Heart right ventricle (tissue), 16 donors: ENCODE measurements at regions not wholly inside any gene's neighbourhood (a gene's known extent, or its start where the extent isn't known, plus 50 kb on each side); places are given as distances from the start of the nearest gene placed in this dataset.

Experiments used
- ATAC-seq, 8 donors: fragments of 200-7000 bp; cut with Tn5 transposase; one replicate each; pipeline ENCODE4 v1.9.1; 2020; ENCODE audit warnings: mild to moderate bottlenecking in 8 of 8, moderate library complexity in 8 of 8, moderate number of reproducible peaks in 1 of 8
- DNase-seq, 2 donors: peaks; one replicate each; pipeline ENCODE4 v3.0.0-alpha.2; 2020
- H3K27ac ChIP-seq, 10 donors: fragments of 200-600 bp; sonication (generic) in 2 of 10; one replicate each; pipeline versions ENCODE4 v1.5.0 to v1.8.0; 2020 to 2022; ENCODE audit warnings: mild to moderate bottlenecking in 3 of 10
- H3K27me3 ChIP-seq, 7 donors: fragments of 200-600 bp; one replicate each; pipeline ENCODE4 v1.8.0; 2021 to 2022; ENCODE audit warnings: mild to moderate bottlenecking in 2 of 7
- H3K36me3 ChIP-seq, 9 donors: fragments of 200-600 bp; sonication (generic) in 1 of 9; one replicate each; pipeline versions ENCODE4 v1.5.0 to v1.8.0; 2020 to 2022; ENCODE audit warnings: mild to moderate bottlenecking in 2 of 9
- H3K4me1 ChIP-seq, 9 donors: fragments of 200-600 bp; sonication (generic) in 1 of 9; one replicate each; pipeline versions ENCODE4 v1.5.0 to v1.8.0; 2020 to 2022; ENCODE audit warnings: mild to moderate bottlenecking in 4 of 9
- H3K4me3 ChIP-seq, 10 donors: fragments of 200-600 bp; sonication (generic) in 2 of 10; one replicate each; pipeline versions ENCODE4 v1.5.0 to v1.8.0; 2020 to 2022; ENCODE audit warnings: mild to moderate bottlenecking in 7 of 10, moderate library complexity in 2 of 10
- H3K9me3 ChIP-seq, 11 donors: fragments of 200-600 bp in 10 of 11; sonication (generic) in 2 of 11; one replicate each; pipeline versions ENCODE4 v1.5.0 to v1.8.0; 2013 to 2022; ENCODE audit warnings: mild to moderate bottlenecking in 2 of 11, control low read depth in 1 of 11, moderate library complexity in 1 of 11
- WGBS, 2 donors: extraction: QIAGEN DNeasy Blood & Tissue Kit; methylation state at CpG; one replicate each; pipeline ENCODE4 v1.1.7; 2013; ENCODE audit warnings: inconsistent platforms in 1 of 2; 5-methylcytosine and 5-hydroxymethylcytosine counted together
- intact Hi-C, 10 donors: fragments of 100-400 bp; cut with DNase I; formaldehyde crosslinking; loops; one replicate each; pipeline versions ENCODE4 v1.11.1 to v1.14.2; 2022
- TF ChIP-seq, protein P1 (sequence below), 9 donors: fragments of 200-600 bp; sonication (generic) in 2 of 9; IDR thresholded peaks; one replicate each; pipeline versions ENCODE4 v1.5.0 to v1.8.0; 2021 to 2022; ENCODE audit warnings: antibody characterized with exemption in 9 of 9, mild to moderate bottlenecking in 5 of 9, moderate library complexity in 1 of 9
- donor health status: Arrhythmogenic right ventricular cardiomyopathy.
- donor health status: ischemic (EF 13 %, LVEDD 7.1; RV severe dilation, severe dysfunction).
- donor health status: healthy with polysubstance abuse.
- donor health status: DM: no; HTN: yes; CAD: no.
- donor health status: DM: no; HTN: no; CAD: no.
- donor health status: ischemic (EF 25% LVEDD 6.9; RV normal size, moderate dysfunction).
- donor health status: ischemic (EF 25% LVEDD 5.7; RV mildly dilated, moderate dysfunction).
- donor health status: healthy.
- donor health status: DM: yes; HTN: yes; CAD: no.
- donor health status: Ischemic cardiomyopathy.
- donor health status: ischemic (EF 35%, LVEDD 5.7; RV mildly dilated, moderate dysfunction).
- donor health status: nonischemic (EF 11% LVEDD 7.7; RV severe dilation, severe dysfunction).
- donor health status: DM: yes; HTN: yes; CAD: no.
- donor health status: PGD.
- donor health status: ischemic (EF 29% LVEDD 5.4; RV normal size, mild dysfunction).
- donor health status: nonischemic (EF 23%, LVEDD 6.1; RV moderate dilation, normal function).

DNA sequence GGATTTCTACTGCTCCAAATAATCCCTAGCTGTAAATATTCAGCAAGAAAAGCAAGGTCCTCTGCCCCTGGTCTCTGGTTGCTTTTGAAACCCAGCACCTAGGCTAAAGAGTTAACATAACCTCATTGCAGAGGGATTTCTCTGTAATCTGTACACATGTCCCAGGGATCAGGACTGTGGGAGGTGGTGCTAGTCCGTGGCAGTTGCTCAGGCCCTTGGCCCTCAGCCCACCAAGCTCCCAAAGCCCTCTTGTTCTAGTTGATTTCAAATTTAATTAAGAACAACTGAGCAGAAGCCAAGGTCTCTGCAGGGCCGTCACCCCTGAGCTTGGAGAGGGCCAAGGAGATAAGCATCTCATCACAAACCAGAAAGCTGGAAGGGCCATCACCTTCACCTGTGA lies 181.1 kb downstream of the SOX9 start:
- WGBS, 2 donors = 35 to 48% methylated on average over 2 of the region's 2 CpGs
- H3K27ac ChIP-seq = no peak overlapping the region
- no peaks in the 10 kb centered on the region for H3K36me3 ChIP-seq
- intact Hi-C loops = no loop called here
- ATAC-seq (peak in 2 of 8 donors; percentile 27 to 40), DNase-seq (peak in 1 of 2 donors; percentile 40)
- H3K4me3 ChIP-seq = no peak overlapping the region
- peaks cover 0 to 23% (median 12%) of the 10 kb centered on the region in 7 donors for H3K27me3 ChIP-seq
- peaks cover 0 to 16% (median 0%) of the 10 kb centered on the region in 9 donors for H3K4me1 ChIP-seq
- no peaks in the 10 kb centered on the region for H3K9me3 ChIP-seq
- TF ChIP-seq, protein P1, sequence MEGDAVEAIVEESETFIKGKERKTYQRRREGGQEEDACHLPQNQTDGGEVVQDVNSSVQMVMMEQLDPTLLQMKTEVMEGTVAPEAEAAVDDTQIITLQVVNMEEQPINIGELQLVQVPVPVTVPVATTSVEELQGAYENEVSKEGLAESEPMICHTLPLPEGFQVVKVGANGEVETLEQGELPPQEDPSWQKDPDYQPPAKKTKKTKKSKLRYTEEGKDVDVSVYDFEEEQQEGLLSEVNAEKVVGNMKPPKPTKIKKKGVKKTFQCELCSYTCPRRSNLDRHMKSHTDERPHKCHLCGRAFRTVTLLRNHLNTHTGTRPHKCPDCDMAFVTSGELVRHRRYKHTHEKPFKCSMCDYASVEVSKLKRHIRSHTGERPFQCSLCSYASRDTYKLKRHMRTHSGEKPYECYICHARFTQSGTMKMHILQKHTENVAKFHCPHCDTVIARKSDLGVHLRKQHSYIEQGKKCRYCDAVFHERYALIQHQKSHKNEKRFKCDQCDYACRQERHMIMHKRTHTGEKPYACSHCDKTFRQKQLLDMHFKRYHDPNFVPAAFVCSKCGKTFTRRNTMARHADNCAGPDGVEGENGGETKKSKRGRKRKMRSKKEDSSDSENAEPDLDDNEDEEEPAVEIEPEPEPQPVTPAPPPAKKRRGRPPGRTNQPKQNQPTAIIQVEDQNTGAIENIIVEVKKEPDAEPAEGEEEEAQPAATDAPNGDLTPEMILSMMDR (IDR thresholded peaks at IDR 0.05) = no peak

DNA sequence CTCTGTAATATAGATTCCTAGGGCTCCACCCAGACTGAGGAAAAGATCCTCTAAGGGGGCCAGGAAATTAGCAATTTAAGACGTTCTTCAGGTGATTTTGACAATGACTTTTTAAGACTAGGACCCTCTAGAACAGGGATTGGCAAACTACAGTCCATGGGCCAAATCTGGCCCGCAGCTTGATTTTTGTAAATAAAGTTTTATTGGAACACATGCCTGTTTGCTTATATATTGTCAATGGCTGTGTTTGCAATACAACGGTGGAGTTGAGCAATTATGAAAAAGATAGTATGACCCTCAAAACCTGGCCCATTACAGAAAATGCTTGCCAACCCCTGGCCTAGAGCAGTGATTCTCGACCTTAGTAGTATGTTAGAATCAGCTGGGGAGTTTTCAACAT lies 181.9 kb downstream of the SOX9 start:
- intact Hi-C loops = no loop called here
- Histone ChIP-seq H3K4me3 (no peak overlapping the region), H3K36me3 (no peaks in the 10 kb centered on the region), H3K9me3 (no peaks in the 10 kb centered on the region), H3K4me1 (peaks cover 0 to 8% (median 0%) of the 10 kb centered on the region in 9 donors), H3K27ac (no peak overlapping the region), H3K27me3 (peaks cover 0 to 21% (median 20%) of the 10 kb centered on the region in 7 donors)
- no peak for DNase-seq
- TF ChIP-seq, protein P1 (IDR thresholded peaks at IDR 0.05) = no peak
- WGBS, 2 donors = 79 to 85% methylated on average over 4 of the region's 4 CpGs
- no peak for ATAC-seq

DNA sequence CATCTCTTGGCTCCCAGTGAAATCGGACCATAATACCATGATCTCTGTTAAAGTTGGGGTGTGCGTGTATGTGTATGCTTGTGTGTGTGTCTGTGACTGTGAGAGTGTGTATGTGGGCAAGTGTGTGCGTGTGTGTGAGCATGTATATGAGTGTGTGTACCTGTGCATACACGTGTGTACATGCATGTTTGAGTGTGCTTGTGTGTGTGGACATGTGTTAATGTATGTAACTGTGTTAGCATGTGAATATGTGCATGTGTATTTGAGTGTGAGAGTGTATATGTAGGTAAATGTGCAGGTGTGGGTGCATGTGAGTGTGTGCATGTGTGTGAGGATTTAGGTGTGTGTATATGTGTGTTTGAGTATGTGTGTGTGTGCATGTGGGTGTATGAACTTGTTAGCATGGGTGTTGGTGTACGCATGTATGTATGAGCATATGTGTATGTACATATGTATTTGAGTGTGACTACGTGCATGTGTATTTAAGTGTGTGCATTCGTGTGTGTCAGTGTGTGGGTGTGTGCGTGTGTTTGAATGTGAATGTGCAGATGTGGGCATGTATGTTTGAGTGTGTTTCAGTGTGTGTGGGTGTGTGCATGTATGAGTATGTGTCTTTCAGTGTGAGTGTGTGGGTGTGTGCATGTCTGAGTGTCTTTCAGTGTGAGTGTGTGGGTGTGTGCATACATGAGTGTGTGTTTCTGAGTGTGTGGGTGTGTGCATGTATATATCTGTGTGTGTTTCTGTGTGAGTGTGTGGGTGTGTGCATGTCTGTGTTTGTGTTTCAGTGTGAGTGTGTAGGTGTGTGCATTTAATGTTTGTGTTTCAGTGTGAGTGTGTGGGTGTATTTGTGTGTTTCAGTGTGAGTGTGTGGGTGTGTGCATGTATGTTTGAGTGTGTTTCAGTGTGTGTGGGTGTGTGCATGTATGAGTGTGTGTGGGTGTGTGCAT lies 183.2 kb downstream of the SOX9 start:
- H3K36me3 ChIP-seq = no peaks in the 10 kb centered on the region
- 92 to 94% methylated on average over 8 of the region's 8 CpGs for WGBS, 2 donors
- ATAC-seq (no peak), DNase-seq (no peak)
- H3K9me3 ChIP-seq = no peaks in the 10 kb centered on the region
- H3K27ac ChIP-seq = no peak overlapping the region
- peaks cover 0 to 24% (median 14%) of the 10 kb centered on the region in 7 donors for H3K27me3 ChIP-seq
- TF ChIP-seq, protein P1 (IDR thresholded peaks at IDR 0.05) = no peak
- intact Hi-C loops = no loop called here
- no peak overlapping the region for H3K4me3 ChIP-seq
- H3K4me1 ChIP-seq = peaks cover 0 to 5% (median 0%) of the 10 kb centered on the region in 9 donors

DNA sequence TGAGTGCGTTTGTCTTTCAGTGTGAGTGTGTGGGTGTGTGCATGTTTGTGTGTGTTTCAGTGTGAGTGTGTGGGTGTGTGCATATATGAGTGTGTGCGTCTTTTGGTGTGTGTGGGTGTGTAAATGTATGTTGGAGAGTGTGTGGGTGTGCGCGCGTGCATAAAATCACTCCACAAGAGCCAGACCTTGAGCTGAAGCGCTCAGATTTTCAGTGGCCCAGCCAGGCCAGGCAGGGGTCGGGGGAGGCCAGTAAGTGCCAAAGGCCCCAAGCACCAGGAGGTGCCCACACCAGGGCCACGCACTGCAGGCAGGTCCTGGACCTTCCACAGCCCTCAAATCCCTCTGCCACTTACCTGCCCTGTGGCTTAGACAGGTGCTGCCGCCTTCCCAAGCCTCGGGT lies 184.0 kb downstream of the SOX9 start:
- DNase-seq (no peak), ATAC-seq (no peak)
- 90 to 91% methylated on average over 10 of the region's 10 CpGs for WGBS, 2 donors
- peaks cover 0 to 5% (median 0%) of the 10 kb centered on the region in 9 donors for H3K4me1 ChIP-seq
- no peak overlapping the region for H3K27ac ChIP-seq
- no peaks in the 10 kb centered on the region for H3K9me3 ChIP-seq
- H3K36me3 ChIP-seq = no peaks in the 10 kb centered on the region
- TF ChIP-seq, protein P1 (IDR thresholded peaks at IDR 0.05) = no peak
- intact Hi-C loops = no loop called here
- peaks cover 0 to 32% (median 14%) of the 10 kb centered on the region in 7 donors for H3K27me3 ChIP-seq
- H3K4me3 ChIP-seq = no peak overlapping the region
